ENCODE measurements at regions not wholly inside any gene's neighbourhood (a gene's known extent, or its start where the extent isn't known, plus 50 kb on each side); places are given as distances from the start of the nearest gene placed in this dataset.
A peak's percentile ranks its signal among the peaks of the same experiment; 100 is the strongest.

GRCh38 chr12:89946518-89947135, 238.0 kb upstream of the ATP2B1 start:
- DNase-seq, result no peak

- no peak for DNase-seq
These were observed 236.5 kb upstream of the ATP2B1 start for GRCh38 chr12:89945123-89945522.

GRCh38 chr12:89943463-89943862, 234.8 kb upstream of the ATP2B1 start:
- no peak for DNase-seq

- no peak for DNase-seq
These were observed 232.8 kb upstream of the ATP2B1 start for GRCh38 chr12:89941436-89941835.

GRCh38 chr12:89939522-89940215, 231.0 kb upstream of the ATP2B1 start:
- DNase-seq, result peak in 1 of 3 donors; percentile 34

- no peak for DNase-seq
These were observed 228.0 kb upstream of the ATP2B1 start for GRCh38 chr12:89936631-89937030.

- DNase-seq, result no peak
These were observed 227.2 kb upstream of the ATP2B1 start for GRCh38 chr12:89935850-89936249.

GRCh38 chr12:89933911-89934310, 225.3 kb upstream of the ATP2B1 start:
- no peak for DNase-seq

GRCh38 chr12:89932954-89933353, 224.3 kb upstream of the ATP2B1 start:
- DNase-seq, result no peak

- no peak for DNase-seq
These were observed 219.8 kb upstream of the ATP2B1 start for GRCh38 chr12:89928467-89928866.

GRCh38 chr12:89927226-89927698, 218.6 kb upstream of the ATP2B1 start:
- DNase-seq, result peak; percentile 58 to 88 (median 85)

GRCh38 chr12:89924191-89924590, 215.6 kb upstream of the ATP2B1 start:
- peak; percentile 27 to 85 (median 73) for DNase-seq

- no peak for DNase-seq
These were observed 214.5 kb upstream of the ATP2B1 start for GRCh38 chr12:89923091-89923490.

GRCh38 chr12:89920866-89921265, 212.2 kb upstream of the ATP2B1 start:
- DNase-seq, result no peak

- no peak for DNase-seq
These were observed 210.7 kb upstream of the ATP2B1 start for GRCh38 chr12:89919241-89919906.

- no peak for DNase-seq
These were observed 209.7 kb upstream of the ATP2B1 start for GRCh38 chr12:89918172-89918846.

GRCh38 chr12:89909753-89910152, 201.1 kb upstream of the ATP2B1 start:
- DNase-seq, result no peak

GRCh38 chr12:89907659-89908058, 199.0 kb upstream of the ATP2B1 start:
- DNase-seq, result no peak

- no peak for DNase-seq
These were observed 198.2 kb upstream of the ATP2B1 start for GRCh38 chr12:89906824-89907223.

GRCh38 chr12:89906178-89906577, 197.5 kb upstream of the ATP2B1 start:
- no peak for DNase-seq

- DNase-seq, result peak; percentile 27 to 50 (median 34)
These were observed 193.4 kb upstream of the ATP2B1 start for GRCh38 chr12:89901906-89902642.

- DNase-seq, result no peak
These were observed 192.7 kb upstream of the ATP2B1 start for GRCh38 chr12:89901319-89901718.

GRCh38 chr12:89899651-89900050, 191.0 kb upstream of the ATP2B1 start:
- no peak for DNase-seq

All from suppressor macrophage treated with lipopolysaccharide for 1 hour (primary cell).